GM19351 (cell line): ENCODE measurements at regions not wholly inside any gene's neighbourhood (a gene's known extent, or its start where the extent isn't known, plus 50 kb on each side); places are given as distances from the start of the nearest gene placed in this dataset.

Experiments
- ATAC-seq: cut with Tn5 transposase; IDR thresholded peaks from one replicate; pipeline ENCODE4 v1.9.1; 2021; ENCODE audit warnings: mild to moderate bottlenecking, moderate library complexity; ENCODE audit not compliant: unreplicated experiment

- ATAC-seq = no peak
These were observed 619.1 kb upstream of the ANKRD30A start for GRCh38 chr10:36506261-36506660.

- no peak for ATAC-seq
These were observed 620.6 kb upstream of the ANKRD30A start for GRCh38 chr10:36504758-36505157.

- no peak for ATAC-seq
These were observed 625.1 kb upstream of the ANKRD30A start for GRCh38 chr10:36500266-36500665.

- ATAC-seq = no peak
These were observed 625.7 kb upstream of the ANKRD30A start for GRCh38 chr10:36499693-36500092.

GRCh38 chr10:36496758-36497157 is 628.6 kb upstream of the ANKRD30A start:
- no peak for ATAC-seq

GRCh38 chr10:36494371-36494770 is 631.0 kb upstream of the ANKRD30A start:
- no peak for ATAC-seq

GRCh38 chr10:36493516-36493880 is 631.9 kb upstream of the ANKRD30A start:
- ATAC-seq = no peak

GRCh38 chr10:36492590-36493515 is 632.5 kb upstream of the ANKRD30A start:
- ATAC-seq = no peak

GRCh38 chr10:36491926-36492325 is 633.5 kb upstream of the ANKRD30A start:
- ATAC-seq = no peak

GRCh38 chr10:36489611-36490228 is 635.7 kb upstream of the ANKRD30A start:
- no peak for ATAC-seq

- ATAC-seq = no peak
These were observed 636.2 kb upstream of the ANKRD30A start for GRCh38 chr10:36489181-36489580.

GRCh38 chr10:36488579-36488978 is 636.8 kb upstream of the ANKRD30A start:
- no peak for ATAC-seq

GRCh38 chr10:36479073-36479472 is 646.3 kb upstream of the ANKRD30A start:
- ATAC-seq = no peak

GRCh38 chr10:36476399-36476798 is 649.0 kb upstream of the ANKRD30A start:
- ATAC-seq = no peak

- ATAC-seq = no peak
These were observed 649.7 kb upstream of the ANKRD30A start for GRCh38 chr10:36475746-36476145.

- ATAC-seq = no peak
These were observed 650.9 kb upstream of the ANKRD30A start for GRCh38 chr10:36474456-36474855.

GRCh38 chr10:36473122-36473521 is 652.3 kb upstream of the ANKRD30A start:
- ATAC-seq = no peak

- no peak for ATAC-seq
These were observed 655.8 kb upstream of the ANKRD30A start for GRCh38 chr10:36469585-36469984.

- ATAC-seq = no peak
These were observed 656.8 kb upstream of the ANKRD30A start for GRCh38 chr10:36468620-36469019.

- no peak for ATAC-seq
These were observed 659.6 kb upstream of the ANKRD30A start for GRCh38 chr10:36465604-36466379.

GRCh38 chr10:36464291-36464690 is 661.1 kb upstream of the ANKRD30A start:
- ATAC-seq = no peak

- no peak for ATAC-seq
These were observed 662.0 kb upstream of the ANKRD30A start for GRCh38 chr10:36463390-36463789.
